Kidney epithelial cell (primary cell): ENCODE measurements at regions not wholly inside any gene's neighbourhood (a gene's known extent, or its start where the extent isn't known, plus 50 kb on each side); places are given as distances from the start of the nearest gene placed in this dataset.

ENCODE experiments used
- DNase-seq: peaks from one replicate; pipeline ENCODE4 v3.0.0-alpha.2; 2010; ENCODE audit warnings: low read depth
- H3K27me3 ChIP-seq: 2 replicates; pipeline ENCODE4 v1.6.0; 2011; ENCODE audit warnings: low read length; ENCODE audit not compliant: control insufficient read depth, insufficient read depth
- H3K36me3 ChIP-seq: 2 replicates; pipeline ENCODE4 v1.5.1; 2011; ENCODE audit warnings: low read length; ENCODE audit not compliant: control insufficient read depth, insufficient read depth
- H3K4me3 ChIP-seq: 2 replicates; pipeline ENCODE4 v1.5.1; 2011; ENCODE audit warnings: low read depth, mild to moderate bottlenecking, control low read depth, low read length
- CTCF ChIP-seq: IDR thresholded peaks from 2 replicates; pipeline ENCODE4 v1.5.1; 2011; ENCODE audit warnings: mild to moderate bottlenecking, moderate library complexity, low read length, control low read depth, inconsistent platforms; ENCODE audit not compliant: insufficient read depth, poor library complexity, severe bottlenecking

GRCh38 chr20:57841297-57841866 lies 131.6 kb upstream of the PMEPA1 start:
- DNase-seq = no peak
- Histone ChIP-seq H3K27me3 (peaks cover 6% of the 10 kb centered on the region), H3K4me3 (no peak overlapping the region), H3K36me3 (no peaks in the 10 kb centered on the region)
- no peak for TF ChIP-seq CTCF

GRCh38 chr20:57840504-57841296 lies 130.9 kb upstream of the PMEPA1 start:
- no peak for TF ChIP-seq CTCF
- peaks cover under 1% of the 10 kb centered on the region for H3K27me3 ChIP-seq

GRCh38 chr20:57840066-57840465 lies 130.3 kb upstream of the PMEPA1 start:
- H3K27me3 ChIP-seq = peaks cover 3% of the 10 kb centered on the region
- TF ChIP-seq CTCF = no peak
- H3K36me3 ChIP-seq = no peaks in the 10 kb centered on the region
- H3K4me3 ChIP-seq = no peak overlapping the region
- DNase-seq = no peak

More at GRCh38 chr20:57840504-57841296, 130.9 kb upstream of the PMEPA1 start:
- Histone ChIP-seq H3K4me3 (no peak overlapping the region), H3K36me3 (no peaks in the 10 kb centered on the region)
- DNase-seq = no peak

GRCh38 chr20:57838670-57839151 lies 128.9 kb upstream of the PMEPA1 start:
- Histone ChIP-seq H3K27me3 (peaks cover 5% of the 10 kb centered on the region), H3K4me3 (no peak overlapping the region), H3K36me3 (no peaks in the 10 kb centered on the region)
- no peak for TF ChIP-seq CTCF
- no peak for DNase-seq

GRCh38 chr20:57837208-57838035 lies 127.6 kb upstream of the PMEPA1 start:
- Histone ChIP-seq H3K4me3 (no peak overlapping the region), H3K36me3 (no peaks in the 10 kb centered on the region), H3K27me3 (peaks cover 5% of the 10 kb centered on the region)
- TF ChIP-seq CTCF = no peak
- DNase-seq = no peak
